Choroid plexus epithelial cell (primary cell): ENCODE measurements at regions not wholly inside any gene's neighbourhood (a gene's known extent, or its start where the extent isn't known, plus 50 kb on each side); places are given as distances from the start of the nearest gene placed in this dataset.
A peak's percentile ranks its signal among the peaks of the same experiment; 100 is the strongest.

Experiments used
- DNase-seq: peaks from one replicate; pipeline ENCODE4 v3.0.0-alpha.2; 2010; ENCODE audit warnings: low read depth
- H3K4me3 ChIP-seq: 2 replicates; pipeline ENCODE4 v1.5.1; 2011; ENCODE audit warnings: low read depth, mild to moderate bottlenecking, control low read depth, low read length, moderate library complexity
- TF ChIP-seq, protein P1 (sequence below): conservative IDR thresholded peaks from 2 replicates; pipeline ENCODE4 v1.5.1; 2011; ENCODE audit warnings: low read depth, mild to moderate bottlenecking, control low read depth, inconsistent platforms, low read length, moderate library complexity

DNA sequence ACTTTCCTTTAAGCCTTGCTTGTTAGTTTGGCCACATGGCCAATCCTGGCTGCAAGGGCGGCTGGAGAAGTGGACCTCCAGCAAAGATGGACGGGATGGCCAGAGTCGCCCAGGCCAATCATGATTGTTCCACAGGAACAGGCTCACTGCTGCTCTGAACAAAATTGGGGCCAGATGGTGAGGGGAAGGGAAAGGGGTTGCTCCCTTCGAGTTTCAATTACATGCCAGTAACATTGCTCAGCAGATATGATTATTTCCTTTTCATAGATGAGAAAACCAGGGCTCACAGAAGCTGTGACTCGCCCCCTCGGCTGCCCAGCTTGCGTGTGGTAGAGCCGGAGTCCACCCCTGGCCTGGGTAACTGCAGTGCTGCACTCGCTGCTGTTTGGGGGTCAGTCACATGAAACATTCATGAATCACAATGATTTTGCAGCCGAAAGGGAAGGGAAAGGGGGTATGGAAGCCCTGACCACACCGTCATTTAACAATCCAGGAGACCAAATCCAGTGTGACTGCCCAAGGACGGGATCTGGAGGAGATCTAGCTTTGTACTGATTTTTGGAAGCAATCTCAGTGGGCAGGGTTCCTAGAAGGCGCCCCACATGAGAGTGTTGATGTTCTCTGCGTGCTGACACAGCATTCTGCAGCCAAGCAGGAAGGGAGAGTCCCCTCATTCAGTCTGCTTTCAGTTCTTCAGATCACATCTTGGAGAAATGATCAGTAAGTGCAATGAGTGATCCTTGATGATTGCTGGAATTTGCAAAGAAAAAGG, 77.3 kb upstream of the MSX1 start:
- TF ChIP-seq, protein P1, sequence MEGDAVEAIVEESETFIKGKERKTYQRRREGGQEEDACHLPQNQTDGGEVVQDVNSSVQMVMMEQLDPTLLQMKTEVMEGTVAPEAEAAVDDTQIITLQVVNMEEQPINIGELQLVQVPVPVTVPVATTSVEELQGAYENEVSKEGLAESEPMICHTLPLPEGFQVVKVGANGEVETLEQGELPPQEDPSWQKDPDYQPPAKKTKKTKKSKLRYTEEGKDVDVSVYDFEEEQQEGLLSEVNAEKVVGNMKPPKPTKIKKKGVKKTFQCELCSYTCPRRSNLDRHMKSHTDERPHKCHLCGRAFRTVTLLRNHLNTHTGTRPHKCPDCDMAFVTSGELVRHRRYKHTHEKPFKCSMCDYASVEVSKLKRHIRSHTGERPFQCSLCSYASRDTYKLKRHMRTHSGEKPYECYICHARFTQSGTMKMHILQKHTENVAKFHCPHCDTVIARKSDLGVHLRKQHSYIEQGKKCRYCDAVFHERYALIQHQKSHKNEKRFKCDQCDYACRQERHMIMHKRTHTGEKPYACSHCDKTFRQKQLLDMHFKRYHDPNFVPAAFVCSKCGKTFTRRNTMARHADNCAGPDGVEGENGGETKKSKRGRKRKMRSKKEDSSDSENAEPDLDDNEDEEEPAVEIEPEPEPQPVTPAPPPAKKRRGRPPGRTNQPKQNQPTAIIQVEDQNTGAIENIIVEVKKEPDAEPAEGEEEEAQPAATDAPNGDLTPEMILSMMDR: no peak
- peak; percentile 57 for DNase-seq
- H3K4me3 ChIP-seq: no peak overlapping the region

DNA sequence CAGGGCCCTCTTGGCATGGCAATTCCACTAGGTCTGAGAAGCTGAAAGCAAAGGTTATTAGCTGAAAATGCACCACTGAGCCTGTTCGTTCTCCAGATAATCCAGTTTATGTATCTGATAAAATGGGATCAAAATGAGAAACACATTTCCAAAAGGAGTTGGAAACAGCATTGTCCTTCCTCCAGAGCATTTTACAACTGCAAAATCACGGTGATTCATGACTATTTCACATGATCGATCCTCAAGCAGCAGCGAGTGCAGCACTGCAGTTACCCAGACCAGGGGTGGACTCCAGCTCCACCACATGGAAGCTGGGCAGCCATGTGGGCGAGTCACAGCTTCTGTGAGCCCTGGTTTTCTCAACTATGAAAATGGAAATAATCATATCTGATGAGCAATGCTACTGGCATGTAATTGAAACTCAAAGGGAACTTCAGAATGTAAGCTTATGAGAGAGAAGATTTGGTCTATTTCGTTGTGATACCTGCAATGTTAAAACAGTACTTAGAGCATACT, 78.7 kb upstream of the MSX1 start:
- TF ChIP-seq, protein P1: peak; percentile 39
- peak; percentile 79 for DNase-seq
- no peak overlapping the region for H3K4me3 ChIP-seq

DNA sequence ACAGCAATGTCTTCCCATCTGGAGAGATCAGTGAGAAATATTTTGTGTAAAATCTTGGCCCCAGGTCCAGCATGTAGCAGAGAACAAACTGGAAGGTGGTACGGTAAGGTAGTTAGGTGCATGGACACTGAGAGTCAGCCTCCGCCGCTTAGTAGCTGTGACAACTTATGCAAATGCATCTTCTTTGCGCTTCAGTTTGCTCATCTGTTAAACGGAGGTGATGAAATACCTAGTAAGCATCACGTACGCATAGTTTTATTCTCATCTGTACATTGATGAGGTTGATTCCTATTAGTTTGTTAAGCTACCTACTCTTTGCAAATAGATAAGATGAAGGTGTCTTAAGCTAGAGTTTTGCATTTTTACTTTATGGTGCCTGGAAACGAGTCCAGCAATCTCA, 80.0 kb upstream of the MSX1 start:
- DNase-seq: no peak
- H3K4me3 ChIP-seq: no peak overlapping the region
- TF ChIP-seq, protein P1: no peak

DNA sequence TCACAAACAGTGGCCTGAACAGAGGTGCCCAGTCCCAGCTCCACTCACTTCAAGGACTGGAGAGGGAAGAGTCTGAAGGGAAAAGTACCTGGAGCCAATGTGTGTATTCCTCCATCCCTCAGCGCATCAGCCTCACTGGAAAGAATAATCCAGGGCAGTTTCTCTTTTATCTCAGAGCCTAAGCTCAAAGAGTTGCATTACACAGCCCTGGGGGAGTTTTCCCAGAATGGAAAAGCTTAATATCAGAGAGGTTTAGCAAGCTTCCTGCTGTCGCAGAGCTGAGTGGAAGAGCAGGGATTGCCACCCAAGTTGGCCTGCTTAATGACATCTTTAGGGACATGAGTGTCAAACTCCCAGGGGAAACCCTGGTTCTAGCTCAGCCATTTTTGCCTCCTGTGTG, 80.4 kb upstream of the MSX1 start:
- TF ChIP-seq, protein P1: no peak
- DNase-seq: no peak
- H3K4me3 ChIP-seq: no peak overlapping the region

DNA sequence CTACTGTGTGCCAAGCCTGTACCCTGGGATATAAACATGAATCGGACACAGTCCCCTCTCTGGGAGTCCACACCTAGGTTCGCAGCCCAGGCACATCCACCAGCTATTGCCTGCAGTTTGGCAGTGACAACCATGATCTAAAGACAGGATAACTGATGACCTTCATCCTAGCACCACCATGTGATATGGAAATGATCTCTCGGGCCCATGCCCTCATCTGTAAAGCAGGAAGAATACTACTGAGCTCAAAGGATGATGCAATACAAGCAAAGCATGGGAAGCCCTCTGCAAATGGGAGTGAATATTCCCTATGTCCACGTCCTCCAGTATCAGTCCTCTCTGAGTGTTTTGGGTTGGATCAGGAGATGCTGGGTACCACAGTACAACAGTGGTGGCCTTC, 80.9 kb upstream of the MSX1 start:
- no peak for DNase-seq
- H3K4me3 ChIP-seq: no peak overlapping the region
- TF ChIP-seq, protein P1: no peak

DNA sequence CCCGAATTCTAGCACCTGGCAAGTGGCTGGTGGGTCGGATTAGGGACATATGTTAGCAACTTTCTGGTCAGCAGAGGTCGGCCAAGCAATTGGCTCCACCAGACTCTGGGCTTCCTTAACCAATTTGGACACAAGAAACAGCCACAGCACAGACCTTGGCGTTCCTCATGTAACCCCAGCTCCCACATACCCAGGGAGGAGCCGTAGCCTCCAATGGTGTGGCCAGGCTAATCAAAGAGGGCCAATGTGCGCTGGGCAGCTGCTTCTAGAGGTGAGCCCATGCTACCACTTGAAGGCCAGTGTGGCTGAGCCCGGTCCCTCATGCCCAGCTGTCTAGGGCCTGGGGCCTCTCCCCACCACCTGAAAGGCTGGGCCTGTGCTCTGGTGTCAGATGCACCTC, 82.5 kb upstream of the MSX1 start:
- TF ChIP-seq, protein P1: no peak
- no peak for DNase-seq
- no peak overlapping the region for H3K4me3 ChIP-seq

DNA sequence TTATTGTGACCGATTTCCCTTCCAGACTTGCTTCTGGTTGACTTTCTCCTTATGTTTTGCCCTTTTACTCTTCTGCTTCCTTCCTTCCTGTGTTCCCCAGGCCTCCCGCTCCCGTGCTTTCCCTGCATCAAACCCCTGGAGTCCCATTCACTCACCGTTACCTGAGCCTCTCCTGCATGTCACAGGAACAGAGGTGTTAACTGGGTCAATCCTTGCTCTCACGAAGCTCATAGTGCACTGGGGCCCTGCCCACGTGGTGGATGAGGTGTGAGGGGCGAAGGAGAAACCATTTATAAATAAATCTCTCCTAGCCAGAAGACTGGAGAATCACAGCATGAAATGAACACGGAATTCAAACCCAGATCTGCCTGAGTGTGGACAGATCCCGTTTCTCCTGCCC, 83.1 kb upstream of the MSX1 start:
- TF ChIP-seq, protein P1: no peak
- H3K4me3 ChIP-seq: no peak overlapping the region
- DNase-seq: no peak
